Keratinocyte (primary cell): ENCODE measurements at regions not wholly inside any gene's neighbourhood (a gene's known extent, or its start where the extent isn't known, plus 50 kb on each side); places are given as distances from the start of the nearest gene placed in this dataset.

Source experiments
- CTCF ChIP-seq, 3 experiments: IDR thresholded peaks in 1 of 3; conservative IDR thresholded peaks in 1 of 3; optimal IDR thresholded peaks in 1 of 3; 2 replicates in 2 of 3; 3 replicates in 1 of 3; pipeline versions ENCODE3 to v1.5.1; 2011; ENCODE audit warnings: low read length in 3 of 3, mild to moderate bottlenecking in 3 of 3, moderate library complexity in 2 of 3, control low read depth in 1 of 3, inconsistent platforms in 1 of 3; ENCODE audit not compliant: insufficient read depth in 2 of 3; ENCODE audit errors: extremely low read depth in 1 of 3
- EZH2 ChIP-seq: IDR thresholded peaks from one replicate; pipeline ENCODE4 v1.6.1; 2012; ENCODE audit warnings: inconsistent platforms, mild to moderate bottlenecking, low read length, moderate library complexity

GRCh38 chr3:194200422-194201081, 64.6 kb downstream of the HES1 start:
- no peak for TF ChIP-seq EZH2
- no peak for TF ChIP-seq CTCF (optimal IDR thresholded peaks at IDR 0.05 in 1 of 3, IDR thresholded peaks at IDR 0.05 in 1 of 3, conservative IDR thresholded peaks at IDR 0.05 in 1 of 3; ENCODE audit: extremely low read depth in 1 of 3, insufficient read depth in 2 of 3, low read length in 3 of 3)
